ENCODE measurements at regions not wholly inside any gene's neighbourhood (a gene's known extent, or its start where the extent isn't known, plus 50 kb on each side); places are given as distances from the start of the nearest gene placed in this dataset.
"Not testable (repeated sequence)": the region's sequence is repeated elsewhere in the genome, so short reads cannot be mapped to it uniquely, and the experiment has no call there.

- TF ChIP-seq ZNF324 (CRISPR knock-in tag; IDR thresholded peaks at IDR 0.05); MYBL2 (IDR thresholded peaks at IDR 0.05; ENCODE audit: low read depth); MYBL2 (CRISPR knock-in tag; IDR thresholded peaks at IDR 0.05; ENCODE audit: borderline replicate concordance); SRSF3 (IDR thresholded peaks at IDR 0.05; ENCODE audit: insufficient read depth, low read length); POLR2AphosphoS5 (IDR thresholded peaks at IDR 0.05; ENCODE audit: control insufficient read depth, insufficient read depth, low read depth, low read length); ARID1B (IDR thresholded peaks at IDR 0.05); CTCF (IDR thresholded peaks at IDR 0.05 in 2 of 3, conservative IDR thresholded peaks at IDR 0.05 in 1 of 3; ENCODE audit: insufficient read depth in 2 of 3, low read depth in 1 of 3, low read length in 3 of 3); SAFB2 (IDR thresholded peaks at IDR 0.05; ENCODE audit: borderline replicate concordance, low read depth, low read length, severe bottlenecking); MNT (conservative IDR thresholded peaks at IDR 0.05); JUN (IDR thresholded peaks at IDR 0.05; ENCODE audit: borderline replicate concordance, low read depth, low read length); JUN (CRISPR knock-in tag; IDR thresholded peaks at IDR 0.05; ENCODE audit: borderline replicate concordance): not testable (repeated sequence)
These were observed 86.9 kb upstream of the GOLGA6L6 start for GRCh38 chr15:20628538-20628937.
